ENCODE measurements at regions not wholly inside any gene's neighbourhood (a gene's known extent, or its start where the extent isn't known, plus 50 kb on each side); places are given as distances from the start of the nearest gene placed in this dataset.

DNA sequence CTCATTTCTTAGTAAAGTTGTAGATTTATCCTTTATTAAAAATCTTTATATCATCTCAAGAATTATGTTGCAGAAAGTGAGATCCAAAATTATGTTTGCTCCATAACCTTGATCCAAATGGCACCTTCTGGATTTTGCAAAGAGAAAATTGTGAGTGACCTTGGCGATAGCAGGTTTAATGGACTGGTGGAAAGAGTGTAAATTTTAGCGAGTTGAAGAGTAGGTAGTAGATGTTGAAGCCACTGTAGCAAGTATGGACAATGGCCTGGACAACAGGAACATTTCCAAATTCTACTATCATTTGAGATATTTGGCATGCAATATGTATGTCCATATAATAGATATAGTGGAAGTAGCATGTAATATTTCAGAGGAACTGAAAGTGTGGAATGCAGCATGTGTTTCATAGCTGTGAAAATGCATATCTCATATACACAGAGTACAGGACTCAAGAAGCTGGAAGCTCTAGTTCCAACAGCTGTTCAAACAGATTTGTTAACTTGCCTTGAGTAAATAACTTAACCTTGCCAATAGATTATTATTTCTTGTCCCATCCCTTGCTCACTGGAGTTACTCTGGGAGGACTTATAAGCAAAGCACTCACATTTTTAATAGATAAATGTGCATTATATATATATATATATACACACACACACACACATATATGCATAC lies 152.5 kb upstream of the TLL1 start:
- TF ChIP-seq, protein P1, sequence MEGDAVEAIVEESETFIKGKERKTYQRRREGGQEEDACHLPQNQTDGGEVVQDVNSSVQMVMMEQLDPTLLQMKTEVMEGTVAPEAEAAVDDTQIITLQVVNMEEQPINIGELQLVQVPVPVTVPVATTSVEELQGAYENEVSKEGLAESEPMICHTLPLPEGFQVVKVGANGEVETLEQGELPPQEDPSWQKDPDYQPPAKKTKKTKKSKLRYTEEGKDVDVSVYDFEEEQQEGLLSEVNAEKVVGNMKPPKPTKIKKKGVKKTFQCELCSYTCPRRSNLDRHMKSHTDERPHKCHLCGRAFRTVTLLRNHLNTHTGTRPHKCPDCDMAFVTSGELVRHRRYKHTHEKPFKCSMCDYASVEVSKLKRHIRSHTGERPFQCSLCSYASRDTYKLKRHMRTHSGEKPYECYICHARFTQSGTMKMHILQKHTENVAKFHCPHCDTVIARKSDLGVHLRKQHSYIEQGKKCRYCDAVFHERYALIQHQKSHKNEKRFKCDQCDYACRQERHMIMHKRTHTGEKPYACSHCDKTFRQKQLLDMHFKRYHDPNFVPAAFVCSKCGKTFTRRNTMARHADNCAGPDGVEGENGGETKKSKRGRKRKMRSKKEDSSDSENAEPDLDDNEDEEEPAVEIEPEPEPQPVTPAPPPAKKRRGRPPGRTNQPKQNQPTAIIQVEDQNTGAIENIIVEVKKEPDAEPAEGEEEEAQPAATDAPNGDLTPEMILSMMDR (IDR thresholded peaks at IDR 0.05): no peak
- TF ChIP-seq EZH2 (IDR thresholded peaks at IDR 0.05) (no peak), EZH2phosphoT487 (IDR thresholded peaks at IDR 0.05) (no peak)
